ENCODE measurements at regions not wholly inside any gene's neighbourhood (a gene's known extent, or its start where the extent isn't known, plus 50 kb on each side); places are given as distances from the start of the nearest gene placed in this dataset.

DNA sequence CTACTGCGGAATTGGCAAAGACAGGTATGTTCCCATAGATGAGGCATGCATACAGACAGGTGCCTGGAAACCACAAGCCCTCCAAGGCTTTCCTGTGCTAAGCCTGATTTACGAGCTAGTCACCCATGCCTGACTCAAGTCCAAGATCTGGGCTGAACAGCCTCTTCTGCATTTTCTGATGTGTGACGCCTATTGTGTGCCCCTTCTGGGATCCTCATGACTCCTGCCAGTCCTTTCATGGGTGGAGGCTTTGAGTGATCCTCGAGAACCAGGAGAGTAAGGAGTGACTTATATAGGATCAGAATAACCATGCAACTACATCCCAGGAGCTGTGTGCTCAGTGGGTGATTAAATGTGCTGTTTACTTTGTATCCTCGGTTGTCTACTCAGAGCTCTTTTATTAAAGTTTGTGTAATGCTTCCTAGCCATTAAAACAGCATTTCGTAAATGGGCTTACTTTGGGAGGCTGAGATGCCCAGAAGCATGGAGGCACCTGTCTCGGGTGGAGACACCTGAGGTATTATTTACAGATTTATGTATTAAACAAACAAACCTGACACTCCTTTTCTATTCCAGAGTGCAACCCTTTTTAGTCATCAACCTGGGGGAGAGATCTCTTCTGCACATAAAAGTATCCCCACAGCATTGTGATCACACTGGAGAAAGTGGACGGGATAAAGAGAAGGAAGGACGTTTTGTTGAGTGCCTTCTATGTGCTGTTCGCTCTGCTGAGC, 373.0 kb upstream of the DYNLRB2 start:
- TF ChIP-seq L3MBTL2 (conservative IDR thresholded peaks at IDR 0.05) (no peak), BHLHE40 (IDR thresholded peaks at IDR 0.05; ENCODE audit: borderline replicate concordance) (no peak), TARDBP (IDR thresholded peaks at IDR 0.05) (no peak), SP1 (IDR thresholded peaks at IDR 0.05) (no peak), FOXK2 (IDR thresholded peaks at IDR 0.05) (no peak), HDGF (IDR thresholded peaks at IDR 0.05; ENCODE audit: borderline replicate concordance) (no peak), CTBP1 (IDR thresholded peaks at IDR 0.05; ENCODE audit: borderline replicate concordance) (no peak), FOXM1 (IDR thresholded peaks at IDR 0.05; ENCODE audit: borderline replicate concordance) (no peak), SUZ12 (IDR thresholded peaks at IDR 0.05) (no peak)
